ENCODE measurements at regions not wholly inside any gene's neighbourhood (a gene's known extent, or its start where the extent isn't known, plus 50 kb on each side); places are given as distances from the start of the nearest gene placed in this dataset.

DNA sequence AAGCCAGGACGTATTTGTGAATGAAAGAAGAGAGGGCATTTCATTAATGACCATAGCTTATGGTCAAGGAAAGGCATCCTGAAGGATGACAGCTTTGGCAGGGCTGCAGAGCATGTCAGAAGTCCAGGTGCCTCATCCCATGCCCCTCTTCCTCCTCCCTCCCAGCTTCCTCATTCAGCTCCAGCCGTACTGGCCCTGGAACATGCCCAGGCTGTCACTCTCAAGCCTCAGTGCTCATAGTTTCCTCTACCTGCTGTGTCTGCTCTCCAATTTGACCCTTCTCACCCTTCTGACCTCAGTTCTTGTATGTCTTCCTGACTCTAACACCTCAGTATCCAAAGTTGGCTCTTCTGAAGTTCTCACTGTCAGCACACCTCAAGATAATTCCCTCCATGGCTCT is 695.8 kb upstream of the HS6ST1 start:
- TF ChIP-seq SUZ12 (IDR thresholded peaks at IDR 0.05; ENCODE audit: low read depth, low read length), result no peak
- no peak for TF ChIP-seq ZNF678 (CRISPR knock-in tag; IDR thresholded peaks at IDR 0.05)
- TF ChIP-seq JARID2 (CRISPR knock-in tag; IDR thresholded peaks at IDR 0.05; ENCODE audit: insufficient replicate concordance), result no peak
- TF ChIP-seq, protein P1, sequence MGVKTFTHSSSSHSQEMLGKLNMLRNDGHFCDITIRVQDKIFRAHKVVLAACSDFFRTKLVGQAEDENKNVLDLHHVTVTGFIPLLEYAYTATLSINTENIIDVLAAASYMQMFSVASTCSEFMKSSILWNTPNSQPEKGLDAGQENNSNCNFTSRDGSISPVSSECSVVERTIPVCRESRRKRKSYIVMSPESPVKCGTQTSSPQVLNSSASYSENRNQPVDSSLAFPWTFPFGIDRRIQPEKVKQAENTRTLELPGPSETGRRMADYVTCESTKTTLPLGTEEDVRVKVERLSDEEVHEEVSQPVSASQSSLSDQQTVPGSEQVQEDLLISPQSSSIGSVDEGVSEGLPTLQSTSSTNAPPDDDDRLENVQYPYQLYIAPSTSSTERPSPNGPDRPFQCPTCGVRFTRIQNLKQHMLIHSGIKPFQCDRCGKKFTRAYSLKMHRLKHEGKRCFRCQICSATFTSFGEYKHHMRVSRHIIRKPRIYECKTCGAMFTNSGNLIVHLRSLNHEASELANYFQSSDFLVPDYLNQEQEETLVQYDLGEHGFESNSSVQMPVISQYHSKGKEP (CRISPR knock-in tag; IDR thresholded peaks at IDR 0.05), result no peak
- no peak for TF ChIP-seq FOXP1 (IDR thresholded peaks at IDR 0.05)
- TF ChIP-seq FOXP1 (CRISPR knock-in tag; IDR thresholded peaks at IDR 0.05), result no peak
- no peak for TF ChIP-seq SALL1 (CRISPR knock-in tag; IDR thresholded peaks at IDR 0.05)
- no peak for TF ChIP-seq ZNF337 (CRISPR knock-in tag; IDR thresholded peaks at IDR 0.05; ENCODE audit: borderline replicate concordance, low read depth)
- TF ChIP-seq, protein P2, sequence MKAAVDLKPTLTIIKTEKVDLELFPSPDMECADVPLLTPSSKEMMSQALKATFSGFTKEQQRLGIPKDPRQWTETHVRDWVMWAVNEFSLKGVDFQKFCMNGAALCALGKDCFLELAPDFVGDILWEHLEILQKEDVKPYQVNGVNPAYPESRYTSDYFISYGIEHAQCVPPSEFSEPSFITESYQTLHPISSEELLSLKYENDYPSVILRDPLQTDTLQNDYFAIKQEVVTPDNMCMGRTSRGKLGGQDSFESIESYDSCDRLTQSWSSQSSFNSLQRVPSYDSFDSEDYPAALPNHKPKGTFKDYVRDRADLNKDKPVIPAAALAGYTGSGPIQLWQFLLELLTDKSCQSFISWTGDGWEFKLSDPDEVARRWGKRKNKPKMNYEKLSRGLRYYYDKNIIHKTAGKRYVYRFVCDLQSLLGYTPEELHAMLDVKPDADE (CRISPR knock-in tag; IDR thresholded peaks at IDR 0.05), result no peak
- no peak for TF ChIP-seq SOX6 (IDR thresholded peaks at IDR 0.05)
- no peak for TF ChIP-seq SOX6 (CRISPR knock-in tag; IDR thresholded peaks at IDR 0.05)
- TF ChIP-seq ZFY (CRISPR knock-in tag; IDR thresholded peaks at IDR 0.05), result no peak
- no peak for TF ChIP-seq DNMT3B (CRISPR knock-in tag; conservative IDR thresholded peaks at IDR 0.05)
- TF ChIP-seq ZNF496 (CRISPR knock-in tag; IDR thresholded peaks at IDR 0.05; ENCODE audit: insufficient replicate concordance), result no peak
- no peak for TF ChIP-seq SP5 (CRISPR knock-in tag; IDR thresholded peaks at IDR 0.05; ENCODE audit: borderline replicate concordance, low read depth)
- DNase-seq (ENCODE audit: low spot score) (no peak), ATAC-seq (no peak), FAIRE-seq (no peak)
- in situ Hi-C loops (cut with HindIII; ENCODE audit: extremely low pct_ligation_motif_present, low pct_unique_long_range_greater_than_20kb), result no loop called here
- CTCF ChIA-PET (ENCODE audit: low intra/inter-chr PET ratio, low total read pairs), result no interaction called here
- no peaks in the 10 kb centered on the region for H3K79me2 ChIP-seq (ENCODE audit: insufficient read depth, low read length)
- intact Hi-C loops (cut with micrococcal nuclease; ENCODE audit: unreplicated experiment), result no loop called here
- H3K36me3 ChIP-seq (replicated peaks in 1 of 2; ENCODE audit: control insufficient read depth in 1 of 2, insufficient read depth in 2 of 2, low read length in 2 of 2), result no peaks in the 10 kb centered on the region
- H3K27me3 ChIP-seq (ENCODE audit: control insufficient read depth in 1 of 2, insufficient read depth in 2 of 2, low read length in 2 of 2), result peaks cover 0 to 21% of the 10 kb centered on the region in 2 experiments; a peak in 3 of 5 replicates
- H2AFZ ChIP-seq (ENCODE audit: low read length), result no peak overlapping the region
- no peaks in the 10 kb centered on the region for H3K9me3 ChIP-seq (ENCODE audit: low read length)
- no peak overlapping the region for H3K4me3 ChIP-seq (replicated peaks in 1 of 3; ENCODE audit: insufficient read depth in 1 of 3, low read depth in 2 of 3, low read length in 3 of 3)
- POLR2A ChIA-PET, result no interaction called here
- H3K4me1 ChIP-seq (ENCODE audit: insufficient read depth, low read length), result no peaks in the 10 kb centered on the region
- no peaks in the 10 kb centered on the region for H4K20me1 ChIP-seq (ENCODE audit: insufficient read depth, low read length)
- WGBS (ENCODE audit: low lambda C conversion rate), result 6% methylated on average over 2 of the region's 2 CpGs
- no TSS peak for BruUV-seq (replicated peaks)
- no peak overlapping the region for H3K27ac ChIP-seq (ENCODE audit: extremely low read length, insufficient read depth, low read length)
- H3K9ac ChIP-seq (ENCODE audit: insufficient read depth, low read depth, low read length), result no peak overlapping the region
- no peak overlapping the region for H3K4me2 ChIP-seq (ENCODE audit: low read depth, low read length)
